Astrocyte (in vitro differentiated cells and primary cell): ENCODE measurements at regions not wholly inside any gene's neighbourhood (a gene's known extent, or its start where the extent isn't known, plus 50 kb on each side); places are given as distances from the start of the nearest gene placed in this dataset.

Source experiments
- DNase-seq: peaks from one replicate; pipeline ENCODE4 v3.0.0-alpha.2; 2010; ENCODE audit warnings: low read depth
- FAIRE-seq: peaks from 2 replicates; lab custom pipeline; 2011; peaks lifted over from hg19 to GRCh38; lab: Jason Lieb, UNC
- H2AFZ ChIP-seq: 2 replicates; pipeline ENCODE4 v1.6.0; 2012; ENCODE audit warnings: low read depth, low read length, inconsistent platforms
- H3K27ac ChIP-seq: 2 replicates; pipeline ENCODE4 v1.5.1; 2011; ENCODE audit warnings: low read depth, low read length, inconsistent platforms
- H3K27me3 ChIP-seq: 2 replicates; pipeline ENCODE4 v1.6.0; 2011; ENCODE audit warnings: low read length, inconsistent platforms; ENCODE audit not compliant: insufficient read depth
- H3K36me3 ChIP-seq: 2 replicates; pipeline ENCODE4 v1.5.1; 2011; ENCODE audit warnings: low read length, inconsistent platforms; ENCODE audit not compliant: insufficient read depth
- H3K4me1 ChIP-seq: 2 replicates; pipeline ENCODE4 v1.5.1; 2011; ENCODE audit warnings: low read length, inconsistent platforms; ENCODE audit not compliant: insufficient read depth
- H3K4me2 ChIP-seq: 2 replicates; pipeline ENCODE4 v1.6.0; 2012; ENCODE audit warnings: low read length, inconsistent platforms
- H3K4me3 ChIP-seq: 2 replicates; pipeline ENCODE4 v1.5.1; 2011; ENCODE audit warnings: low read depth, mild to moderate bottlenecking, low read length, inconsistent platforms; ENCODE audit not compliant: insufficient read depth
- H3K79me2 ChIP-seq: 2 replicates; pipeline ENCODE4 v1.6.0; 2012; ENCODE audit warnings: mild to moderate bottlenecking, low read length, inconsistent platforms; ENCODE audit not compliant: insufficient read depth
- H3K9ac ChIP-seq: 2 replicates; pipeline ENCODE4 v1.6.0; 2012; ENCODE audit warnings: mild to moderate bottlenecking, low read length, inconsistent platforms
- H3K9me3 ChIP-seq: 2 replicates; pipeline ENCODE4 v1.5.1; 2012; ENCODE audit warnings: low read depth, mild to moderate bottlenecking, low read length, inconsistent platforms; ENCODE audit not compliant: insufficient read depth
- H4K20me1 ChIP-seq: 2 replicates; pipeline ENCODE4 v1.6.0; 2012; ENCODE audit warnings: low read length, inconsistent platforms; ENCODE audit not compliant: insufficient read depth
- H3K27ac Mint-ChIP-seq: one replicate; pipeline ENCODE4 v1.8.0; 2021; ENCODE audit warnings: mild to moderate bottlenecking, mixed read lengths; ENCODE audit not compliant: unreplicated experiment
- H3K27me3 Mint-ChIP-seq: one replicate; pipeline ENCODE4 v1.8.0; 2021; ENCODE audit warnings: low read depth, mixed read lengths; ENCODE audit not compliant: unreplicated experiment
- H3K36me3 Mint-ChIP-seq: one replicate; pipeline ENCODE4 v1.8.0; 2021; ENCODE audit warnings: low read depth, mixed read lengths; ENCODE audit not compliant: unreplicated experiment
- H3K4me1 Mint-ChIP-seq: one replicate; pipeline ENCODE4 v1.8.0; 2021; ENCODE audit warnings: low read depth, mixed read lengths; ENCODE audit not compliant: unreplicated experiment
- H3K4me3 Mint-ChIP-seq: one replicate; pipeline ENCODE4 v1.8.0; 2021; ENCODE audit warnings: mild to moderate bottlenecking, moderate library complexity, mixed read lengths; ENCODE audit not compliant: unreplicated experiment
- H3K9me3 Mint-ChIP-seq: one replicate; pipeline ENCODE4 v1.8.0; 2021; ENCODE audit warnings: mild to moderate bottlenecking, mixed read lengths; ENCODE audit not compliant: unreplicated experiment
- EZH2 ChIP-seq: IDR thresholded peaks from 2 replicates; pipeline ENCODE4 v1.6.1; 2012; ENCODE audit warnings: mild to moderate bottlenecking, low read length, inconsistent platforms; ENCODE audit not compliant: insufficient read depth
- TF ChIP-seq, protein P1 (sequence below): IDR thresholded peaks from 2 replicates; pipeline ENCODE4 v1.5.1; 2011; ENCODE audit warnings: low read depth, mild to moderate bottlenecking, inconsistent platforms, low read length, moderate library complexity; ENCODE audit not compliant: insufficient read depth

GRCh38 chr9:38205279-38205678 is 136.3 kb upstream of the SHB start:
- no peak overlapping the region for H3K4me3 ChIP-seq
- FAIRE-seq, result no peak
- no peaks in the 10 kb centered on the region for H3K79me2 ChIP-seq
- no peak for DNase-seq
- H3K9me3 Mint-ChIP-seq, result peaks cover 20% of the 10 kb centered on the region
- H3K36me3 ChIP-seq, result no peaks in the 10 kb centered on the region
- H4K20me1 ChIP-seq, result no peaks in the 10 kb centered on the region
- no peak overlapping the region for H3K4me2 ChIP-seq
- H3K27ac Mint-ChIP-seq, result no peak overlapping the region
- H3K9me3 ChIP-seq, result peaks cover 3% of the 10 kb centered on the region
- H3K4me1 Mint-ChIP-seq, result peaks cover 22% of the 10 kb centered on the region
- H3K27me3 ChIP-seq, result peaks cover 8% of the 10 kb centered on the region
- no peak overlapping the region for H2AFZ ChIP-seq
- peaks cover 9% of the 10 kb centered on the region for H3K27me3 Mint-ChIP-seq
- H3K9ac ChIP-seq, result no peak overlapping the region
- H3K4me3 Mint-ChIP-seq, result no peak overlapping the region
- peaks cover 4% of the 10 kb centered on the region for H3K36me3 Mint-ChIP-seq
- H3K27ac ChIP-seq, result no peak overlapping the region
- no peaks in the 10 kb centered on the region for H3K4me1 ChIP-seq
- TF ChIP-seq, protein P1, sequence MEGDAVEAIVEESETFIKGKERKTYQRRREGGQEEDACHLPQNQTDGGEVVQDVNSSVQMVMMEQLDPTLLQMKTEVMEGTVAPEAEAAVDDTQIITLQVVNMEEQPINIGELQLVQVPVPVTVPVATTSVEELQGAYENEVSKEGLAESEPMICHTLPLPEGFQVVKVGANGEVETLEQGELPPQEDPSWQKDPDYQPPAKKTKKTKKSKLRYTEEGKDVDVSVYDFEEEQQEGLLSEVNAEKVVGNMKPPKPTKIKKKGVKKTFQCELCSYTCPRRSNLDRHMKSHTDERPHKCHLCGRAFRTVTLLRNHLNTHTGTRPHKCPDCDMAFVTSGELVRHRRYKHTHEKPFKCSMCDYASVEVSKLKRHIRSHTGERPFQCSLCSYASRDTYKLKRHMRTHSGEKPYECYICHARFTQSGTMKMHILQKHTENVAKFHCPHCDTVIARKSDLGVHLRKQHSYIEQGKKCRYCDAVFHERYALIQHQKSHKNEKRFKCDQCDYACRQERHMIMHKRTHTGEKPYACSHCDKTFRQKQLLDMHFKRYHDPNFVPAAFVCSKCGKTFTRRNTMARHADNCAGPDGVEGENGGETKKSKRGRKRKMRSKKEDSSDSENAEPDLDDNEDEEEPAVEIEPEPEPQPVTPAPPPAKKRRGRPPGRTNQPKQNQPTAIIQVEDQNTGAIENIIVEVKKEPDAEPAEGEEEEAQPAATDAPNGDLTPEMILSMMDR, result no peak
- no peak for TF ChIP-seq EZH2

GRCh38 chr9:38202336-38202938 is 133.4 kb upstream of the SHB start:
- no peaks in the 10 kb centered on the region for H3K4me1 ChIP-seq
- Mint-ChIP-seq H3K4me3 (no peak overlapping the region), H3K27me3 (peaks cover 16% of the 10 kb centered on the region), H3K27ac (no peak overlapping the region), H3K4me1 (peaks cover 10% of the 10 kb centered on the region), H3K36me3 (peaks cover 1% of the 10 kb centered on the region), H3K9me3 (peaks cover 9% of the 10 kb centered on the region)
- no peaks in the 10 kb centered on the region for H3K36me3 ChIP-seq
- no peaks in the 10 kb centered on the region for H3K79me2 ChIP-seq
- H3K4me2 ChIP-seq, result no peak overlapping the region
- FAIRE-seq (no peak), DNase-seq (no peak)
- no peak overlapping the region for H3K4me3 ChIP-seq
- H3K27me3 ChIP-seq, result peaks cover 8% of the 10 kb centered on the region
- H3K9me3 ChIP-seq, result no peaks in the 10 kb centered on the region
- no peaks in the 10 kb centered on the region for H4K20me1 ChIP-seq
- H2AFZ ChIP-seq, result no peak overlapping the region
- no peak for TF ChIP-seq EZH2
- TF ChIP-seq, protein P1, result no peak
- H3K9ac ChIP-seq, result no peak overlapping the region
- H3K27ac ChIP-seq, result no peak overlapping the region

DNA sequence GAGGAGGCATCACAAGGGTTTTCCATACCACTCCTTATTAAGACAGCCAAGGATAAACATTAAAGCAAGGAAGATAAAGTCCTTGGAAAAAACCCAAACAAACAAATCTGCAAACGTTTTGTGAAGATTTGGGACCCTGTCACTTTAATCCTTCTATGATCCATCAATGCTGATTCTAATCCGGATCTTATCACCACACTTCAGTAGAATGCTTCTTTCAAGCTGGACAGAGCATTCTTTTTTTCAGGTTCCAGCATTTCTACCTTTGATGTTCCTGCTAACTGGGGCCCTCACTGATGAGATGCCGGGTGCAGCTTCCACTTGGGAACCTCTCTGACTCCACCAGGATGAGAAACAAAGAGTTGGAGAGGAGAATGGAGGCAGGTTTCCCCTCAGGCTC is 132.8 kb upstream of the SHB start:
- Histone ChIP-seq H3K9me3 (no peaks in the 10 kb centered on the region), H3K27ac (no peak overlapping the region), H4K20me1 (no peaks in the 10 kb centered on the region), H3K79me2 (no peaks in the 10 kb centered on the region), H2AFZ (no peak overlapping the region), H3K9ac (no peak overlapping the region), H3K36me3 (no peaks in the 10 kb centered on the region), H3K4me2 (no peak overlapping the region), H3K27me3 (peaks cover 8% of the 10 kb centered on the region), H3K4me1 (no peaks in the 10 kb centered on the region), H3K4me3 (no peak overlapping the region)
- H3K4me3 Mint-ChIP-seq, result no peak overlapping the region
- peaks cover 8% of the 10 kb centered on the region for H3K9me3 Mint-ChIP-seq
- FAIRE-seq, result no peak
- no peak for DNase-seq
- H3K36me3 Mint-ChIP-seq, result no peaks in the 10 kb centered on the region
- H3K27ac Mint-ChIP-seq, result no peak overlapping the region
- TF ChIP-seq, protein P1, result no peak
- TF ChIP-seq EZH2, result no peak
- peaks cover 16% of the 10 kb centered on the region for H3K27me3 Mint-ChIP-seq
- peaks cover 10% of the 10 kb centered on the region for H3K4me1 Mint-ChIP-seq
